NOMO-1 treated with dmso at 0.1 percent for 144 hours (cell line): ENCODE measurements at regions not wholly inside any gene's neighbourhood (a gene's known extent, or its start where the extent isn't known, plus 50 kb on each side); places are given as distances from the start of the nearest gene placed in this dataset.
"Not testable (repeated sequence)": the region's sequence is repeated elsewhere in the genome, so short reads cannot be mapped to it uniquely, and the experiment has no call there.

Experiments used
- DNase-seq: peaks from one replicate; lab custom pipeline; 2025; ENCODE audit not compliant: unreplicated experiment; lab: John Stamatoyannopoulos, UW

DNA sequence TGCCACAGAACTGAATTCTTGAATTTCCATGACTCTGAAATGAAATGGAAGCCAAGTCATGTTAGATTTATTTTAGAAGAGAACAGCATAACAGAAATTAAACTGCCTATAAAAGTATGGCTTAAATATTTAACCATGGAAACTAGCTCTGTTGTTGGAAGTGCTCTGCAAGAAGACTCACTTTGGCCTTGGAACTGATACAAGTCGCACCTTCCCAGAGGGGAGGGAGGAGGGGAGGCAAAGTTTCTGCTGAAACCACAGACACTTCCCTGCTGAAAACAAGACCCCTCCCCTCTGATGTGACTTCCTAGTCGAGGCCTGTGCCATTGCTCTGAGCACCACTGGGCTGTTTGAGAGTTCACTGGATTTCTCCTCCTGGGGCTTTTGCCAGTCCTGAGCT is 72.1 kb downstream of the OR13A1 start:
- no peak for DNase-seq

DNA sequence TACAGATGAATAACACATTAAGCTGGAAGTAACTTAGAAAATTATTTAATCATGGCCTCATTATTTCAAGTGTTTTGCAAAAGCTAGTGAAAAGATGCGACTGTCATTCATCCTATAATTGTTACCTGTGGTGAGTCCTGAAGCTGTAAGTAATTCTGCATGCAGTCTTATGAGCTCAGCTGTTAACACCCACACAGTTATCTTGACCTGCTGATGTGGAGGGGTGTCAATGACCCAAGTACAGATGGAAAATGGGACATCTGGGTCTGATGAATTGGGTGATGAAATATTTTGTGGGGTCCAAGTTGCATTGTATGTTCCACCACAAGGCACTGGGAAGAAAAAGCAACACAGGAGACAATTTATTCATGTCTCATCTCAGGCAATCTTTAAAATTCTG is 68.9 kb downstream of the OR13A1 start:
- DNase-seq = no peak

- DNase-seq = peak; percentile 43
Observed at GRCh38 chr10:45249978-45250693, 65.3 kb downstream of the OR13A1 start.

GRCh38 chr10:45250694-45251075 is 64.7 kb downstream of the OR13A1 start:
- not testable (repeated sequence) for DNase-seq
